ENCODE measurements at regions not wholly inside any gene's neighbourhood (a gene's known extent, or its start where the extent isn't known, plus 50 kb on each side); places are given as distances from the start of the nearest gene placed in this dataset.
A peak's percentile ranks its signal among the peaks of the same experiment; 100 is the strongest.
"Not testable (repeated sequence)": the region's sequence is repeated elsewhere in the genome, so short reads cannot be mapped to it uniquely, and the experiment has no call there.

GRCh38 chr18:8882632-8883408 lies 177.5 kb downstream of the MTCL1 start:
- Histone ChIP-seq H3K27ac (no peak overlapping the region), H3K9me3 (peaks cover 3 to 37% (median 27%) of the 10 kb centered on the region in 4 donors), H3K36me3 (no peaks in the 10 kb centered on the region), H3K27me3 (no peaks in the 10 kb centered on the region), H3K4me1 (no peaks in the 10 kb centered on the region), H3K4me3 (no peak overlapping the region)
- intact Hi-C loops (cut with DNase I; ENCODE audit: low total_unique reads) = no loop called here
- DNase-seq = no peak
- 63 to 75% (median 69%) methylated on average over 15 of the region's 15 CpGs for WGBS, 5 donors
- no peak for TF ChIP-seq POLR2A (IDR thresholded peaks at IDR 0.05)

- no peaks in the 10 kb centered on the region for H3K27me3 ChIP-seq
- peaks cover 3 to 41% (median 29%) of the 10 kb centered on the region in 4 donors for H3K9me3 ChIP-seq
- no peaks in the 10 kb centered on the region for H3K36me3 ChIP-seq
- no peak overlapping the region for H3K4me3 ChIP-seq
- intact Hi-C loops (cut with DNase I; ENCODE audit: low total_unique reads) = no loop called here
- 89 to 100% (median 93%) methylated on average over 1 of the region's 1 CpG for WGBS, 5 donors
- DNase-seq = no peak
- no peak for TF ChIP-seq EP300 (IDR thresholded peaks at IDR 0.05)
- TF ChIP-seq, protein P1, sequence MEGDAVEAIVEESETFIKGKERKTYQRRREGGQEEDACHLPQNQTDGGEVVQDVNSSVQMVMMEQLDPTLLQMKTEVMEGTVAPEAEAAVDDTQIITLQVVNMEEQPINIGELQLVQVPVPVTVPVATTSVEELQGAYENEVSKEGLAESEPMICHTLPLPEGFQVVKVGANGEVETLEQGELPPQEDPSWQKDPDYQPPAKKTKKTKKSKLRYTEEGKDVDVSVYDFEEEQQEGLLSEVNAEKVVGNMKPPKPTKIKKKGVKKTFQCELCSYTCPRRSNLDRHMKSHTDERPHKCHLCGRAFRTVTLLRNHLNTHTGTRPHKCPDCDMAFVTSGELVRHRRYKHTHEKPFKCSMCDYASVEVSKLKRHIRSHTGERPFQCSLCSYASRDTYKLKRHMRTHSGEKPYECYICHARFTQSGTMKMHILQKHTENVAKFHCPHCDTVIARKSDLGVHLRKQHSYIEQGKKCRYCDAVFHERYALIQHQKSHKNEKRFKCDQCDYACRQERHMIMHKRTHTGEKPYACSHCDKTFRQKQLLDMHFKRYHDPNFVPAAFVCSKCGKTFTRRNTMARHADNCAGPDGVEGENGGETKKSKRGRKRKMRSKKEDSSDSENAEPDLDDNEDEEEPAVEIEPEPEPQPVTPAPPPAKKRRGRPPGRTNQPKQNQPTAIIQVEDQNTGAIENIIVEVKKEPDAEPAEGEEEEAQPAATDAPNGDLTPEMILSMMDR (IDR thresholded peaks at IDR 0.05) = no peak
- no peak for TF ChIP-seq POLR2A (IDR thresholded peaks at IDR 0.05)
- TF ChIP-seq POLR2AphosphoS5 (IDR thresholded peaks at IDR 0.05) = no peak
- H3K4me1 ChIP-seq = no peaks in the 10 kb centered on the region
- H3K27ac ChIP-seq = no peak overlapping the region
Measured at GRCh38 chr18:8883409-8883668, 178.0 kb downstream of the MTCL1 start.

DNA sequence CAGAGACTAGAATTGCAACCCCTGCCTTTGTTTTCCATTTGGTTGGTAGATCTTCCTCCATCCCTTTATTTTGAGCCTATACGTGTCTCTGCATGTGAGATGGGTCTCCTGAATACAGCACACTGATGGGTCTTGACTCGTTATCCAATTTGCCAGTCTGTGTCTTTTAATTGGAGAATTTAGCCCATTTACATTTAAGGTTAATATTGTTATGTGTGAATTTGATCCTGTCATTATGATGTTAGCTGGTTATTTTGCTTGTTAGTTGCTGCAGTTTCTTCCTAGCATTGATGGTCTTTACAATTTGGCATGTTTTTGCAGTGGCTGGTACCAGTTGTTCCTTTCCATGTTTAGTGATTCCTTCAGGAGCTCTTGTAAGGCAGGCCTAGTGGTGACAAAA lies 182.5 kb downstream of the MTCL1 start:
- DNase-seq; H3K4me1 ChIP-seq; intact Hi-C loops (cut with DNase I; ENCODE audit: low total_unique reads); H3K4me3 ChIP-seq; H3K27me3 ChIP-seq; H3K36me3 ChIP-seq; H3K27ac ChIP-seq: not testable (repeated sequence)
- 90 to 96% (median 95%) methylated on average over 2 of the region's 2 CpGs for WGBS, 5 donors
- peaks cover 0 to 25% (median 13%) of the 10 kb centered on the region in 4 donors for H3K9me3 ChIP-seq

- Histone ChIP-seq H3K4me3 (no peak overlapping the region), H3K9me3 (peaks cover 0 to 14% (median 4%) of the 10 kb centered on the region in 4 donors), H3K4me1 (peaks cover 0 to 8% (median 3%) of the 10 kb centered on the region in 4 donors), H3K27me3 (no peaks in the 10 kb centered on the region), H3K36me3 (no peaks in the 10 kb centered on the region), H3K27ac (no peak overlapping the region)
- intact Hi-C loops (cut with DNase I; ENCODE audit: low total_unique reads) = no loop called here
- TF ChIP-seq EP300 (IDR thresholded peaks at IDR 0.05) (no peak), POLR2A (IDR thresholded peaks at IDR 0.05) (no peak), POLR2AphosphoS5 (IDR thresholded peaks at IDR 0.05) (no peak)
- TF ChIP-seq, protein P1 (IDR thresholded peaks at IDR 0.05) = no peak
- DNase-seq = no peak
- WGBS, 5 donors = 82 to 93% (median 83%) methylated on average over 2 of the region's 2 CpGs
Measured at GRCh38 chr18:8889489-8889888, 184.1 kb downstream of the MTCL1 start.

DNA sequence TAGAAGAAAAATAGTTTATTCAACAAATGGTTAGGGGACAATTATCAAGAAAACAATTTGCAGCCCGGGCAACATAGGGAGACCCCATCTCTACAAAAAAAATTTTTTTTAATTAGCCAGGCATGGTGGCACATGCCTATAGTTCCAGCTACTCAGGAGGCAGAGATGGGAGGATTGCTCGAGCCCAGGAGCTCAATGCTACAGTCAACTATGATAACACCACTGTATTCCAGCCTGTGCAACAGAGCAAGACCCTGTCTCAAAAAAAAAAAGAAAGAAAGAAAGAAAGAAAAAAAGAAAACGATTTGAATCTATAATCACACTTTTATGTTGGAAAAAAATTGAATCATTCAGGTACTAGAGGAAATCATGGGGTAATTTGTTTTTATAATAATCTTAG lies 185.1 kb downstream of the MTCL1 start:
- intact Hi-C loops (cut with DNase I; ENCODE audit: low total_unique reads); H3K4me3 ChIP-seq: not testable (repeated sequence)
- peak overlapping the region in 1 of 5 donors; percentile 41 for H3K27ac ChIP-seq

GRCh38 chr18:8890957-8891464 lies 185.7 kb downstream of the MTCL1 start:
- Histone ChIP-seq H3K4me3 (no peak overlapping the region), H3K4me1 (peaks cover 0 to 8% (median 3%) of the 10 kb centered on the region in 4 donors), H3K27me3 (no peaks in the 10 kb centered on the region), H3K27ac (peak overlapping the region in 1 of 5 donors; percentile 41), H3K36me3 (no peaks in the 10 kb centered on the region), H3K9me3 (peaks cover 0 to 10% (median 4%) of the 10 kb centered on the region in 4 donors)
- intact Hi-C loops (cut with DNase I; ENCODE audit: low total_unique reads) = no loop called here
- TF ChIP-seq POLR2AphosphoS5 (IDR thresholded peaks at IDR 0.05) (peak in 1 of 3 donors; percentile 33), POLR2A (IDR thresholded peaks at IDR 0.05) (no peak)
- WGBS, 5 donors = 32 to 42% (median 38%) methylated on average over 4 of the region's 4 CpGs
- DNase-seq = peak in 1 of 2 donors; percentile 74

More for the DNA sequence above, 185.1 kb downstream of the MTCL1 start:
- not testable (repeated sequence) for H3K4me1 ChIP-seq, H3K9me3 ChIP-seq, DNase-seq, H3K36me3 ChIP-seq, H3K27me3 ChIP-seq
- 48 to 66% (median 51%) methylated on average over 3 of the region's 3 CpGs for WGBS, 5 donors
